Cardiac fibroblast (primary cell): ENCODE measurements at regions not wholly inside any gene's neighbourhood (a gene's known extent, or its start where the extent isn't known, plus 50 kb on each side); places are given as distances from the start of the nearest gene placed in this dataset.

ENCODE experiments used
- DNase-seq, 2 donors: peaks; one replicate each; pipeline versions ENCODE4 v3.0.0 to v3.0.0-alpha.2; 2010; ENCODE audit warnings: low read depth in 2 of 2
- H3K4me3 ChIP-seq, 2 donors: replicated peaks in 1 of 2; 1 replicate in 1 of 2; 2 replicates in 1 of 2; pipeline ENCODE4 v1.5.1; 2011; ENCODE audit warnings: low read depth in 2 of 2, low read length in 2 of 2, mild to moderate bottlenecking in 2 of 2, moderate library complexity in 1 of 2
- TF ChIP-seq, protein P1 (sequence below): IDR thresholded peaks from one replicate; pipeline ENCODE4 v1.5.1; 2011; ENCODE audit warnings: low read depth, mild to moderate bottlenecking, low read length, inconsistent platforms

- no peak for DNase-seq
- no peak overlapping the region for H3K4me3 ChIP-seq
- TF ChIP-seq, protein P1, sequence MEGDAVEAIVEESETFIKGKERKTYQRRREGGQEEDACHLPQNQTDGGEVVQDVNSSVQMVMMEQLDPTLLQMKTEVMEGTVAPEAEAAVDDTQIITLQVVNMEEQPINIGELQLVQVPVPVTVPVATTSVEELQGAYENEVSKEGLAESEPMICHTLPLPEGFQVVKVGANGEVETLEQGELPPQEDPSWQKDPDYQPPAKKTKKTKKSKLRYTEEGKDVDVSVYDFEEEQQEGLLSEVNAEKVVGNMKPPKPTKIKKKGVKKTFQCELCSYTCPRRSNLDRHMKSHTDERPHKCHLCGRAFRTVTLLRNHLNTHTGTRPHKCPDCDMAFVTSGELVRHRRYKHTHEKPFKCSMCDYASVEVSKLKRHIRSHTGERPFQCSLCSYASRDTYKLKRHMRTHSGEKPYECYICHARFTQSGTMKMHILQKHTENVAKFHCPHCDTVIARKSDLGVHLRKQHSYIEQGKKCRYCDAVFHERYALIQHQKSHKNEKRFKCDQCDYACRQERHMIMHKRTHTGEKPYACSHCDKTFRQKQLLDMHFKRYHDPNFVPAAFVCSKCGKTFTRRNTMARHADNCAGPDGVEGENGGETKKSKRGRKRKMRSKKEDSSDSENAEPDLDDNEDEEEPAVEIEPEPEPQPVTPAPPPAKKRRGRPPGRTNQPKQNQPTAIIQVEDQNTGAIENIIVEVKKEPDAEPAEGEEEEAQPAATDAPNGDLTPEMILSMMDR = no peak
Observed at GRCh38 chr12:4159851-4160250, 113.7 kb upstream of the CCND2 start.

DNA sequence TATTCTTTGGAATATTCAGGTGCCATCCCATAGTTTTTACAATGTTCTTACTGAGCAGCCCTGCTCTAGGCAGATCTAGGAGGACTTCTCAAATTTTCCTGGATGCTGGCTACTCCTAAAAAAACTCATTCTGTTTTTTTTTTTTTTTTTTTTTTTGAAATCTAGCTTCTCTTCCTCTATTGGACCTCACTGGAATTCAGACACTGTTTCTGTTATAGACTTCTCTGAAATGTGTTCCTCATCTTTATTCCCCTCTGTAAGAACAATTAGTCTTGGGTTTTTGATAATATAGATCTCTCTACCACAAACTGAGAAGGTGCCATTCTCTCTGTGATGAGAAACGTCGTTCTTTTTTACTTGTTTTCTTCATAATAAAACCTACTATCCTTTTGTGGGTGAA lies 115.3 kb upstream of the CCND2 start:
- TF ChIP-seq, protein P1 = no peak
- DNase-seq = no peak
- no peak overlapping the region for H3K4me3 ChIP-seq

- no peak overlapping the region for H3K4me3 ChIP-seq
- TF ChIP-seq, protein P1 = no peak
- DNase-seq = no peak
Observed at GRCh38 chr12:4157122-4157521, 116.4 kb upstream of the CCND2 start.

GRCh38 chr12:4156317-4156716 lies 117.2 kb upstream of the CCND2 start:
- TF ChIP-seq, protein P1 = no peak
- DNase-seq = no peak

DNA sequence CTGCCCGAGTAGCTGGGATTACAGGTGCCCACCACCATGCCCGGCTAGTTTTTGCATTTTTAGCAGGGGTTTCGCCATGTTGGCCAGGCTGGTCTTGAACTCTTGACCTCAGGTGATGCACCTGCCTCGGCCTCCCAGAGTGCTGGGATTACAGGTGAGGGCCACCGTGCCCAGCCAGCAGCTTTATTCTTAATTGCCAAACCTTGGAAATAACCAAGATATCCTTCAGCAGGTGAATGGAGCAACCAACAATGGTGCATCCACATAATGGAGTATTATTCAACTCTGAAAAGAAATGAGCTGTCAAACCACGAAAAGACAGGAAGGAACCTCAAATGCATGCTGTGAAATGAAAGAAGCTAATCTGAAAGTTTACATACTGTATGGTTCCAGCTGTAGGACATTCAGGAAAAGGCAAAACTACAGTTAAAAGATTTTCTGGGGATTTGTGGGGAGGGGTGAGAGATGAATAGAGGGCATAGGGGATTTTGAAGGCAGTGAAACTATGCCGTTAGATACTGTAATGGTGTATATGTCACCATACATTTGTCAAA lies 118.8 kb upstream of the CCND2 start:
- DNase-seq = no peak
- TF ChIP-seq, protein P1 = no peak
- H3K4me3 ChIP-seq = no peak overlapping the region

More at GRCh38 chr12:4156317-4156716, 117.2 kb upstream of the CCND2 start:
- H3K4me3 ChIP-seq = no peak overlapping the region

GRCh38 chr12:4153343-4153892 lies 120.1 kb upstream of the CCND2 start:
- no peak overlapping the region for H3K4me3 ChIP-seq
- TF ChIP-seq, protein P1 = no peak
- DNase-seq = no peak
